IMR-90 (cell line): ENCODE measurements at regions not wholly inside any gene's neighbourhood (a gene's known extent, or its start where the extent isn't known, plus 50 kb on each side); places are given as distances from the start of the nearest gene placed in this dataset.

ENCODE experiments used
- ATAC-seq: fragments of 200-7000 bp; cut with Tn5 transposase; 2 replicates; pipeline ENCODE4 v1.9.1; 2020; ENCODE audit warnings: low read depth, mild to moderate bottlenecking, moderate library complexity
- BruUV-seq: library from RNA; stranded (reverse); fragments of 400-500 nt; replicated peaks from 2 replicates; lab custom pipeline; 2021; lab: Mats Ljungman, UMichigan
- CTCF ChIA-PET: fragments of 300-600 bp; formaldehyde crosslinking; extraction: SDS; loops from one replicate; lab custom pipeline; 2021; ENCODE audit warnings: antibody characterized with exemption; lab: Yijun Ruan, JAX
- POLR2A ChIA-PET: fragments of 300-600 bp; sonication (Branson Sonifier 250); formaldehyde crosslinking; loops from one replicate; lab custom pipeline; 2022; ENCODE audit warnings: antibody characterized with exemption; ENCODE audit not compliant: unreplicated experiment; lab: Charles Lee
- DNase-seq: peaks from one replicate; pipeline ENCODE4 v3.0.0; 2013
- H2AFZ ChIP-seq: replicated peaks from 2 replicates; pipeline ENCODE3; 2013; ENCODE audit warnings: low read length, mild to moderate bottlenecking; ENCODE audit not compliant: poor library complexity
- H2AK5ac ChIP-seq: 2 replicates; pipeline ENCODE4 v1.6.1; 2013; ENCODE audit warnings: low read depth, low read length, inconsistent platforms
- H2AK9ac ChIP-seq: replicated peaks from 2 replicates; pipeline ENCODE3; 2013; ENCODE audit warnings: mild to moderate bottlenecking, low read depth, low read length, moderate library complexity; ENCODE audit not compliant: poor library complexity
- H2BK120ac ChIP-seq: 2 replicates; pipeline ENCODE4 v1.6.1; 2013; ENCODE audit warnings: low read depth, low read length, inconsistent platforms
- H2BK15ac ChIP-seq: 3 replicates; pipeline ENCODE4 v1.6.1; 2013; ENCODE audit warnings: low read depth, low read length, inconsistent platforms
- H2BK20ac ChIP-seq: 2 replicates; pipeline ENCODE4 v1.6.1; 2013; ENCODE audit warnings: low read depth, mild to moderate bottlenecking, inconsistent platforms, low read length, moderate library complexity
- H2BK5ac ChIP-seq: 2 replicates; pipeline ENCODE4 v1.6.1; 2013; ENCODE audit warnings: mild to moderate bottlenecking, low read depth, low read length, inconsistent platforms; ENCODE audit not compliant: poor library complexity, severe bottlenecking
- H3K14ac ChIP-seq: replicated peaks from 2 replicates; pipeline ENCODE4 v1.6.1; 2013; ENCODE audit warnings: low read depth, low read length, inconsistent platforms
- H3K18ac ChIP-seq: 2 replicates; pipeline ENCODE4 v1.6.1; 2013; ENCODE audit warnings: low read depth, low read length, control low read depth
- H3K23ac ChIP-seq: 2 replicates; pipeline ENCODE4 v1.6.1; 2013; ENCODE audit warnings: low read depth, low read length, inconsistent platforms
- H3K27ac ChIP-seq: 2 replicates; pipeline ENCODE4 v1.5.1; 2013; ENCODE audit warnings: mild to moderate bottlenecking, control low read depth, low read length; ENCODE audit not compliant: insufficient read depth
- H3K27me3 ChIP-seq: 2 replicates; pipeline ENCODE4 v1.6.1; 2013; ENCODE audit warnings: low read length; ENCODE audit not compliant: control insufficient read depth, insufficient read depth
- H3K36me3 ChIP-seq: 2 replicates; pipeline ENCODE4 v1.6.1; 2013; ENCODE audit warnings: low read length, mixed read lengths; ENCODE audit not compliant: control insufficient read depth, insufficient read depth
- H3K4ac ChIP-seq: 2 replicates; pipeline ENCODE4 v1.6.1; 2013; ENCODE audit warnings: low read depth, low read length, inconsistent platforms
- H3K4me1 ChIP-seq: 2 replicates; pipeline ENCODE4 v1.6.1; 2013; ENCODE audit warnings: low read length, mixed read lengths; ENCODE audit not compliant: control insufficient read depth, insufficient read depth
- H3K4me2 ChIP-seq: 2 replicates; pipeline ENCODE4 v1.6.1; 2013; ENCODE audit warnings: low read depth, mild to moderate bottlenecking, control low read depth, low read length, moderate library complexity
- H3K4me3 ChIP-seq: 2 replicates; pipeline ENCODE4 v1.5.1; 2013; ENCODE audit warnings: low read depth, mild to moderate bottlenecking, control low read depth, low read length, moderate library complexity; ENCODE audit not compliant: insufficient read depth
- H3K56ac ChIP-seq: 2 replicates; pipeline ENCODE4 v1.6.1; 2013; ENCODE audit warnings: low read length, inconsistent platforms; ENCODE audit not compliant: insufficient read depth; ENCODE audit errors: extremely low read depth
- H3K79me1 ChIP-seq, 2 experiments: 2 replicates each; pipeline ENCODE4 v1.6.1; 2013; ENCODE audit warnings: low read length in 2 of 2, inconsistent platforms in 1 of 2, low read depth in 1 of 2
- H3K9ac ChIP-seq: 2 replicates; pipeline ENCODE4 v1.6.1; 2013; ENCODE audit warnings: low read depth, low read length, control low read depth
- H3K9me1 ChIP-seq: 2 replicates; pipeline ENCODE4 v1.6.1; 2013; ENCODE audit warnings: low read length, inconsistent platforms; ENCODE audit not compliant: insufficient read depth
- H3K9me3 ChIP-seq: 2 replicates; pipeline ENCODE4 v1.6.1; 2013; ENCODE audit warnings: low read length; ENCODE audit not compliant: control insufficient read depth, insufficient read depth
- H4K20me1 ChIP-seq: 2 replicates; pipeline ENCODE4 v1.6.1; 2013; ENCODE audit warnings: low read length, inconsistent platforms; ENCODE audit not compliant: insufficient read depth
- H4K5ac ChIP-seq: 2 replicates; pipeline ENCODE4 v1.6.1; 2013; ENCODE audit warnings: mild to moderate bottlenecking, low read depth, low read length, control low read depth
- H4K8ac ChIP-seq, 2 experiments: 2 replicates each; pipeline ENCODE4 v1.6.1; 2013; ENCODE audit warnings: low read depth in 2 of 2, low read length in 2 of 2, control low read depth in 1 of 2, inconsistent platforms in 1 of 2
- H4K91ac ChIP-seq: 2 replicates; pipeline ENCODE4 v1.6.1; 2013; ENCODE audit warnings: low read depth, low read length, inconsistent platforms; ENCODE audit not compliant: insufficient read depth
- BHLHE40 ChIP-seq: fragments of 150-350 bp; IDR thresholded peaks from 2 replicates; pipeline ENCODE4 v1.6.1; 2016; ENCODE audit warnings: mild to moderate bottlenecking, low read depth, low read length
- CEBPB ChIP-seq: IDR thresholded peaks from 2 replicates; pipeline ENCODE4 v1.6.1; 2012; ENCODE audit warnings: low read depth, low read length, improper control_type of control experiment
- CHD1 ChIP-seq: IDR thresholded peaks from 2 replicates; pipeline ENCODE4 v1.6.1; 2012; ENCODE audit warnings: low read depth, low read length, improper control_type of control experiment
- CTCF ChIP-seq: conservative IDR thresholded peaks from 2 replicates; pipeline ENCODE4 v1.5.1; 2012; ENCODE audit warnings: mild to moderate bottlenecking, low read depth, low read length, improper control_type of control experiment
- FOS ChIP-seq: fragments of 150-350 bp; IDR thresholded peaks from 2 replicates; pipeline ENCODE4 v1.6.1; 2016; ENCODE audit warnings: low read depth, low read length
- MAFK ChIP-seq: IDR thresholded peaks from 2 replicates; pipeline ENCODE4 v1.6.1; 2012; ENCODE audit warnings: low read depth, low read length, improper control_type of control experiment
- MAZ ChIP-seq: IDR thresholded peaks from 2 replicates; pipeline ENCODE4 v1.6.1; 2012; ENCODE audit warnings: low read depth, mild to moderate bottlenecking, low read length, improper control_type of control experiment, moderate library complexity, borderline replicate concordance
- MXI1 ChIP-seq: IDR thresholded peaks from 2 replicates; pipeline ENCODE4 v1.6.1; 2012; ENCODE audit warnings: low read depth, mild to moderate bottlenecking, low read length, moderate library complexity, borderline replicate concordance
- NFE2L2 ChIP-seq: fragments of 150-350 bp; IDR thresholded peaks from 2 replicates; pipeline ENCODE4 v1.6.1; 2016; ENCODE audit warnings: low read depth, mild to moderate bottlenecking, low read length
- POLR2A ChIP-seq: IDR thresholded peaks from 2 replicates; pipeline ENCODE4 v1.6.1; 2012; ENCODE audit warnings: mild to moderate bottlenecking, low read depth, low read length
- RAD21 ChIP-seq: IDR thresholded peaks from 2 replicates; pipeline ENCODE4 v1.6.1; 2012; ENCODE audit warnings: low read length, improper control_type of control experiment
- RCOR1 ChIP-seq: IDR thresholded peaks from 2 replicates; pipeline ENCODE4 v1.6.1; 2012; ENCODE audit warnings: mild to moderate bottlenecking, low read length, improper control_type of control experiment; ENCODE audit not compliant: insufficient replicate concordance
- RFX5 ChIP-seq: IDR thresholded peaks from 2 replicates; pipeline ENCODE4 v1.8.0; 2012; ENCODE audit warnings: low read depth, mild to moderate bottlenecking, low read length, moderate library complexity
- SMC3 ChIP-seq: fragments of 150-350 bp; IDR thresholded peaks from 2 replicates; pipeline ENCODE4 v1.6.1; 2016; ENCODE audit warnings: low read depth, mild to moderate bottlenecking, antibody characterized with exemption, low read length, moderate library complexity
- WGBS, 2 experiments: methylation state at CpG; one replicate each; pipeline versions ENCODE4 v1.1.5 to v1.1.7; 2013; ENCODE audit warnings: missing lambda C conversion rate in 2 of 2; ENCODE audit not compliant: insufficient read length in 1 of 2; ENCODE audit errors: extremely low coverage in 2 of 2; 5-methylcytosine and 5-hydroxymethylcytosine counted together
- dilution Hi-C: fragments of 300-500 bp; cut with HindIII; formaldehyde crosslinking; loops from one replicate; pipeline ENCODE4 v1.14.3; 2018; ENCODE audit warnings: low sequenced_read_pairs; ENCODE audit not compliant: unreplicated experiment
- in situ Hi-C: fragments of 300-500 bp; cut with MboI; formaldehyde crosslinking; loops from 3 replicates; pipeline ENCODE4 v1.14.3; 2019; ENCODE audit warnings: low sequenced_read_pairs, inconsistent platforms, mixed read lengths
- intact Hi-C: fragments of 100-400 bp; cut with micrococcal nuclease; formaldehyde crosslinking; loops from 2 replicates; pipeline ENCODE4 v1.10.0; 2022
- TF ChIP-seq, protein P1 (sequence below): fragments of 150-350 bp; IDR thresholded peaks from 2 replicates; pipeline ENCODE4 v1.6.1; 2016; ENCODE audit warnings: low read depth, mild to moderate bottlenecking, low read length, moderate library complexity, borderline replicate concordance
- TF ChIP-seq, protein P2 (sequence below): fragments of 150-350 bp; IDR thresholded peaks from 2 replicates; pipeline ENCODE4 v1.6.1; 2017; ENCODE audit warnings: mild to moderate bottlenecking, antibody characterized with exemption, low read length, low read depth

DNA sequence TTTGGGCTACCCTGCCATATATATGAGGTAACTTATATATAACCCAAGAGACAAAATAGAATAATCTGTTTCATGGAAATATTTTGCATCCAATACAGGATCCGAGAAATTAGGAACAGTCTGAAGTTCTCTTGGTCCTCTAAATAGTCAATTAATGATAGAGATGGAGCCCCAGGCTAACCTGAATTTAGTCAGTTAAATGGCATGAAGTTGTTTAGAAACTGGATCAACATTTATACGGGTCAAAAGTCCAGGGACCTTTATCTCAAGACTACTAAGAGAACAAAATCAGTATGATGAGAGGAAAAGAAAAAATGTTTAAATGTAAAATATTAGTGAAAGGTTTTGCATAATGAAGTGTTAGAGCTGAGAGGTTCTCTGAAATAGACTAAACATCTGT is 303.3 kb upstream of the ACTBL2 start:
- Histone ChIP-seq H2AK9ac (no peak overlapping the region), H3K18ac (no peak overlapping the region; the same call in 1 of the 2 replicates), H3K79me1 (no peaks in the 10 kb centered on the region), H3K56ac (no peak overlapping the region), H3K9ac (no peak overlapping the region), H4K20me1 (no peaks in the 10 kb centered on the region), H3K4ac (no peak overlapping the region), H2BK20ac (no peak overlapping the region), H3K36me3 (no peaks in the 10 kb centered on the region), H2AK5ac (no peak overlapping the region), H3K9me3 (no peaks in the 10 kb centered on the region), H3K23ac (no peak overlapping the region), H3K27ac (no peak overlapping the region), H4K91ac (no peak overlapping the region), H4K8ac (no peak overlapping the region), H3K4me3 (no peak overlapping the region), H3K14ac (no peak overlapping the region), H2BK120ac (no peak overlapping the region), H3K4me2 (no peak overlapping the region), H4K5ac (no peak overlapping the region), H2BK15ac (no peak overlapping the region), H3K9me1 (no peaks in the 10 kb centered on the region), H3K4me1 (no peaks in the 10 kb centered on the region), H2AFZ (no peak overlapping the region), H3K27me3 (no peaks in the 10 kb centered on the region), H2BK5ac (no peak overlapping the region)
- ChIA-PET CTCF (no interaction called here), POLR2A (no interaction called here)
- intact Hi-C loops (no loop called here), dilution Hi-C loops (loop anchor here (25.0 kb wide), 1 partner anchor 651 kb away; no protein-coding TSS in a partner anchor), in situ Hi-C loops (no loop called here)
- TF ChIP-seq, protein P1, sequence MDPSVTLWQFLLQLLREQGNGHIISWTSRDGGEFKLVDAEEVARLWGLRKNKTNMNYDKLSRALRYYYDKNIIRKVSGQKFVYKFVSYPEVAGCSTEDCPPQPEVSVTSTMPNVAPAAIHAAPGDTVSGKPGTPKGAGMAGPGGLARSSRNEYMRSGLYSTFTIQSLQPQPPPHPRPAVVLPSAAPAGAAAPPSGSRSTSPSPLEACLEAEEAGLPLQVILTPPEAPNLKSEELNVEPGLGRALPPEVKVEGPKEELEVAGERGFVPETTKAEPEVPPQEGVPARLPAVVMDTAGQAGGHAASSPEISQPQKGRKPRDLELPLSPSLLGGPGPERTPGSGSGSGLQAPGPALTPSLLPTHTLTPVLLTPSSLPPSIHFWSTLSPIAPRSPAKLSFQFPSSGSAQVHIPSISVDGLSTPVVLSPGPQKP: no peak
- TF ChIP-seq SMC3 (no peak), CTCF (no peak), CEBPB (no peak), FOS (no peak), RFX5 (no peak), BHLHE40 (no peak), CHD1 (no peak), POLR2A (no peak), MAFK (no peak), MXI1 (no peak), RAD21 (no peak), MAZ (no peak), NFE2L2 (no peak), RCOR1 (no peak)
- TF ChIP-seq, protein P2, sequence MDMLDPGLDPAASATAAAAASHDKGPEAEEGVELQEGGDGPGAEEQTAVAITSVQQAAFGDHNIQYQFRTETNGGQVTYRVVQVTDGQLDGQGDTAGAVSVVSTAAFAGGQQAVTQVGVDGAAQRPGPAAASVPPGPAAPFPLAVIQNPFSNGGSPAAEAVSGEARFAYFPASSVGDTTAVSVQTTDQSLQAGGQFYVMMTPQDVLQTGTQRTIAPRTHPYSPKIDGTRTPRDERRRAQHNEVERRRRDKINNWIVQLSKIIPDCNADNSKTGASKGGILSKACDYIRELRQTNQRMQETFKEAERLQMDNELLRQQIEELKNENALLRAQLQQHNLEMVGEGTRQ: no peak
- ATAC-seq (no peak), DNase-seq (no peak)
- no TSS peak for BruUV-seq
- no CpG with 5 or more reads among the region's 2 CpGs for WGBS, 2 experiments
